HEK293T (cell line): ENCODE measurements at regions not wholly inside any gene's neighbourhood (a gene's known extent, or its start where the extent isn't known, plus 50 kb on each side); places are given as distances from the start of the nearest gene placed in this dataset.

Experiments
- CTCF ChIA-PET: fragments of 350-600 bp; formaldehyde crosslinking; extraction: SDS; loops from one replicate; lab custom pipeline; 2021; ENCODE audit warnings: antibody characterized with exemption, inconsistent platforms; lab: Yijun Ruan, JAX
- POLR2A ChIA-PET: fragments of 350-600 bp; formaldehyde crosslinking; extraction: SDS; loops from one replicate; lab custom pipeline; 2020; ENCODE audit warnings: antibody characterized with exemption, inconsistent platforms; lab: Yijun Ruan, JAX
- DNase-seq: peaks from one replicate; pipeline ENCODE4 v3.0.0; 2012; ENCODE audit warnings: mixed read lengths; ENCODE audit errors: extremely low spot score
- ARNT ChIP-seq: fragments of 450-650 bp; IDR thresholded peaks from 2 replicates; pipeline ENCODE4 v1.6.1; 2017; ENCODE audit warnings: mild to moderate bottlenecking
- BHLHE40 ChIP-seq: fragments of 450-650 bp; IDR thresholded peaks from 2 replicates; pipeline ENCODE4 v1.6.1; 2016; ENCODE audit warnings: mild to moderate bottlenecking, moderate library complexity, borderline replicate concordance
- CTBP1 ChIP-seq: fragments of 450-650 bp; IDR thresholded peaks from 2 replicates; pipeline ENCODE4 v1.6.1; 2016; ENCODE audit warnings: borderline replicate concordance
- ELF4 ChIP-seq: fragments of 450-650 bp; IDR thresholded peaks from 2 replicates; pipeline ENCODE4 v1.6.1; 2017; ENCODE audit warnings: antibody characterized with exemption
- FOXA1 ChIP-seq: fragments of 450-650 bp; IDR thresholded peaks from 2 replicates; pipeline ENCODE4 v1.6.1; 2016; ENCODE audit warnings: mild to moderate bottlenecking
- FOXK2 ChIP-seq: fragments of 450-650 bp; IDR thresholded peaks from 2 replicates; pipeline ENCODE4 v1.6.1; 2016; ENCODE audit warnings: mild to moderate bottlenecking
- FOXM1 ChIP-seq: fragments of 450-650 bp; IDR thresholded peaks from 2 replicates; pipeline ENCODE4 v1.6.1; 2017; ENCODE audit warnings: mild to moderate bottlenecking, borderline replicate concordance
- HDGF ChIP-seq: fragments of 450-650 bp; IDR thresholded peaks from 2 replicates; pipeline ENCODE4 v1.6.1; 2017; ENCODE audit warnings: antibody characterized with exemption, borderline replicate concordance
- L3MBTL2 ChIP-seq: fragments of 450-650 bp; conservative IDR thresholded peaks from 2 replicates; pipeline ENCODE4 v1.6.1; 2016; ENCODE audit warnings: mild to moderate bottlenecking
- LEF1 ChIP-seq: fragments of 450-650 bp; IDR thresholded peaks from 2 replicates; pipeline ENCODE4 v1.6.1; 2017; ENCODE audit warnings: mild to moderate bottlenecking, borderline replicate concordance
- NFRKB ChIP-seq: fragments of 450-650 bp; IDR thresholded peaks from 2 replicates; pipeline ENCODE4 v1.6.1; 2016; ENCODE audit warnings: mild to moderate bottlenecking, moderate library complexity
- SP1 ChIP-seq: fragments of 450-650 bp; IDR thresholded peaks from 2 replicates; pipeline ENCODE4 v1.6.1; 2017
- SUZ12 ChIP-seq: fragments of 450-650 bp; IDR thresholded peaks from 2 replicates; pipeline ENCODE4 v1.6.1; 2016; ENCODE audit warnings: mild to moderate bottlenecking
- TARDBP ChIP-seq: fragments of 450-650 bp; IDR thresholded peaks from 2 replicates; pipeline ENCODE4 v1.6.1; 2016
- ZNF384 ChIP-seq: fragments of 450-650 bp; IDR thresholded peaks from 2 replicates; pipeline ENCODE4 v1.6.1; 2016
- TF ChIP-seq, protein P1 (sequence below): fragments of 450-650 bp; IDR thresholded peaks from 2 replicates; pipeline ENCODE4 v1.6.1; 2016

DNA sequence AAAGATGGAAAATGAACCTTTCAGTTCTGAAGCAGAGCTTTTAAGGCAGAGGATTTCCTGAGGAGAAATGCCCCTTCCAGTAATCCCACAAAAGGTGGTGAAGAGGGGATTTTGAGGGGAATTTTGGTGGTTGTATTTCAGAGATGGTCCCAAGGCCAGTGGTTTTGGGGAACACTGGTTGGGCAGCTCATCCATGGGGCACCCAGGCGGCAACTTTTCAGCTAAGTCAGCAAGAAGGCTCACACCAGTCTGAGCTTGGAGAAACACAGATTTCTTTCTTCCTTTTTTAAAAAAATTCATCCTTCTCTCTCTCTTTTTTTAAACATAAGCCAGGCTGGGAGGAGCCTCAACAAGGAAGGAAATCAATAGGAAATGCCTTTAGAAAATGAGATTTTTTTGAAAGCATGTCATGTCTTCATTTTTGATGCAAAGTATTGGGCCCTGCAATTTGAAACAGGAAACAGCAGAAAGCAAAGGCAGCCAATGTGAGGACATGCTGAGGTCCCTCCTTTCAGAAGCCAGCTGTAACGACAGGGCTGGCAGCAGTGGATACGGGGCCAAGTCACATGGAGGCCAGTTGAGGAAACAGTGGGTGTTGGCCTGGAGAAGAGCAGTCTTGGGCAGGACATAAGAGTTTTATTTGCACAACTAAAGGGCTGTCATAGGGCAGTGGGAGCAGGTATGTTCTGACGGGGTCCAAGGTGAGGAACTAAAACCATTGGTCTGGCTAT is 155.3 kb upstream of the KLF4 start:
- TF ChIP-seq HDGF (no peak), BHLHE40 (no peak), ARNT (no peak), TARDBP (no peak), FOXK2 (no peak), ZNF384 (no peak), L3MBTL2 (no peak), LEF1 (no peak), FOXA1 (no peak), FOXM1 (no peak), ELF4 (no peak), CTBP1 (no peak), SUZ12 (no peak), SP1 (no peak), NFRKB (no peak)
- TF ChIP-seq, protein P1, sequence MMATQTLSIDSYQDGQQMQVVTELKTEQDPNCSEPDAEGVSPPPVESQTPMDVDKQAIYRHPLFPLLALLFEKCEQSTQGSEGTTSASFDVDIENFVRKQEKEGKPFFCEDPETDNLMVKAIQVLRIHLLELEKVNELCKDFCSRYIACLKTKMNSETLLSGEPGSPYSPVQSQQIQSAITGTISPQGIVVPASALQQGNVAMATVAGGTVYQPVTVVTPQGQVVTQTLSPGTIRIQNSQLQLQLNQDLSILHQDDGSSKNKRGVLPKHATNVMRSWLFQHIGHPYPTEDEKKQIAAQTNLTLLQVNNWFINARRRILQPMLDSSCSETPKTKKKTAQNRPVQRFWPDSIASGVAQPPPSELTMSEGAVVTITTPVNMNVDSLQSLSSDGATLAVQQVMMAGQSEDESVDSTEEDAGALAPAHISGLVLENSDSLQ = no peak
- POLR2A ChIA-PET = no interaction called here
- DNase-seq = no peak
- CTCF ChIA-PET = no interaction called here

GRCh38 chr9:107639426-107639825 is 149.9 kb upstream of the KLF4 start:
- TF ChIP-seq, protein P1 = no peak
- TF ChIP-seq FOXM1 (no peak), CTBP1 (no peak), FOXK2 (no peak), ZNF384 (no peak), ARNT (no peak), LEF1 (no peak), ELF4 (no peak), FOXA1 (no peak), HDGF (no peak), BHLHE40 (no peak)
- ChIA-PET POLR2A (no interaction called here), CTCF (interaction anchor here (1.1 kb wide), 1 partner anchor 633 kb away, joined by 4 read pairs; no protein-coding TSS in a partner anchor)
- no peak for DNase-seq

GRCh38 chr9:107638521-107639310 is 149.1 kb upstream of the KLF4 start:
- CTCF ChIA-PET = interaction anchor here (1.1 kb wide), 1 partner anchor 634 kb away, joined by 4 read pairs; no protein-coding TSS in a partner anchor
- POLR2A ChIA-PET = no interaction called here
- no peak for DNase-seq
- TF ChIP-seq, protein P1 = peak; percentile 15; the same call in 1 of the 2 replicates
- no peak for TF ChIP-seq L3MBTL2

DNA sequence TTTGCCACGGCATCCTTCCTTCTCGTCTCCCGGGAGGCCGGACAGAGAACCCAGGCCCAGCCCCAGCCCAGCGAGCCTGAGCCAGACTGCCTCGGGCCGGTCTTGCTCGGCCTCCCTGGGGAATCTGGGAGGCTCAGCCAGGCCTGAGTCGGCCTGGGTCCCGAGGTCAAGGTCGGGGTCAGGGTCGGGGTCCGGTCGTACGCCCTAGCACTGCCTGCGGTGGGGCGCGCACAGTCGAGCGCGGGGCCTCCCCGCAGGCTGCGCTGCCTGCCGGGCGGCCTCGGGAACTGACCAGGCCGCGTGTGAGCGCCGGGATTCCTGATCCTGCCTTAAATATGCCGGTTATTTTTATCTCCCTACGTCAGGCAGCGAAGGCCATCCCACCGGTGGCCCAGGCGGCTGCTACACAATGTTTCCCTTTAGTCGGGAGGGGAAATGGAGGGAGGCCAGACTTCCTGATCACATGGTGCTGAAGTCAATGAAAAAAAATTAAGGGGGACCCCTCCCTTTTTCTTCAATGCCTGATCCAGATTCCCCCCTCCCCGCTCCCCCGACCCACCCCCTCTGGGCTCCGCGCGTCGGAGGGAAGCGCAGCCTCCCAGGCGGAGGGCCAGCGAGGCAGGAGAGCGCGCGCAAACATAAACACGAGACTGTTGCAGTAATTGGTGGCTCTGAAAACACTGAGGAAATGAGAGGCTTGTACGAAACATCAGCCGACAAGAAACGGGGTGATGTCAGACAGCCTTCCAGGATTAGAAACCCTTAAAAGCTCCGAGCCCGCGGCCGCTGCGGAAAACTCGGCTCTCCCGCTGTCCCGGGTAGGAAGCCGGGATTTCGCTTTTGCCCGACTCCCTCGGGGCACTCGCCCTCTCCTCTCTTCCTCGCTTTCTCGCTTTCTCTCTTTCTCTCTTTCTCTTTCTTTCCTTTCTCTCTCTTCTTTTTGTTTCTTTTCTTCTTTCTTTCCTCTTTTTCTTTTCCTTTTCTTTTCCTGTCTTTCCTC is 148.2 kb upstream of the KLF4 start:
- no peak for DNase-seq
- ChIA-PET CTCF (no interaction called here), POLR2A (no interaction called here)
- no peak for TF ChIP-seq ARNT
- no peak for TF ChIP-seq FOXM1
- TF ChIP-seq HDGF = no peak
- TF ChIP-seq ZNF384 = no peak
- no peak for TF ChIP-seq FOXA1
- no peak for TF ChIP-seq BHLHE40
- TF ChIP-seq, protein P1 = no peak
- TF ChIP-seq NFRKB = no peak
- no peak for TF ChIP-seq ELF4
- no peak for TF ChIP-seq TARDBP
- no peak for TF ChIP-seq SP1
- TF ChIP-seq L3MBTL2 = no peak
- no peak for TF ChIP-seq SUZ12
- no peak for TF ChIP-seq LEF1
- TF ChIP-seq CTBP1 = no peak
- TF ChIP-seq FOXK2 = no peak
